H4 (cell line): ENCODE measurements at regions not wholly inside any gene's neighbourhood (a gene's known extent, or its start where the extent isn't known, plus 50 kb on each side); places are given as distances from the start of the nearest gene placed in this dataset.

Source experiments
- DNase-seq: peaks from one replicate; pipeline ENCODE4 v3.0.0-alpha.2; 2015; ENCODE audit warnings: low spot score

DNA sequence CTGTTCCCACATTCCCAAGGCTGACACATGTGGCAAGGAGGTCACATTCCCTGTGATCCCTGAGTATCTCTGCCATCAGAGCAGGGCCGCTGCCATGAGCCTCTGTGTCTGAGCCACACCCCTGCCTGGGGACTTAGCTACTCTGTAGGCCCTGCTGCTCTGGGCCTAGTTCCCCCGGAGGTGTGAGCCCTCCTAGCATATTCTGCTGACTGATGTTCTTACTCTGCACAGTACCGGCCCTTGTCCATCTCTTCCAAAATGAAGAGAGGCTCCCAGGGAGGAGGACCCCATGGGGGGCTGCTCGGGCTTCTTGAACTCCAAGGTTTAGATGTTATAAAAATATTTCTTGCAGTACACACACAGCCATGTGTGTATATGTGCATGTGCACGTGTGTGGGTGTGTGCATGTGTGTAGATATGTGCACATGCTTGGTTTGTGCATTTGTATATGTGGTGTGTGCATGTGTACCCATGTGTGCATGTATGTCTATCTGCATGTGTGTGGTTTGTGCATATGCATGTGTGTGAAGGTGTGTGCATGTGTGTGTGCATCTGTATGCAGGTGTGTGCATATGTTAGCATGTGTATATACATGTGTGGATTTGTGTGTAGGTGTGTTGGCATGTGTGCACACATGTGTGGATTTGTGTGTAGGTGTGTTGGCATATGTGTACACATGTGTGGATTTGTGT, 101.2 kb downstream of the ERMARD start:
- DNase-seq, result no peak

DNA sequence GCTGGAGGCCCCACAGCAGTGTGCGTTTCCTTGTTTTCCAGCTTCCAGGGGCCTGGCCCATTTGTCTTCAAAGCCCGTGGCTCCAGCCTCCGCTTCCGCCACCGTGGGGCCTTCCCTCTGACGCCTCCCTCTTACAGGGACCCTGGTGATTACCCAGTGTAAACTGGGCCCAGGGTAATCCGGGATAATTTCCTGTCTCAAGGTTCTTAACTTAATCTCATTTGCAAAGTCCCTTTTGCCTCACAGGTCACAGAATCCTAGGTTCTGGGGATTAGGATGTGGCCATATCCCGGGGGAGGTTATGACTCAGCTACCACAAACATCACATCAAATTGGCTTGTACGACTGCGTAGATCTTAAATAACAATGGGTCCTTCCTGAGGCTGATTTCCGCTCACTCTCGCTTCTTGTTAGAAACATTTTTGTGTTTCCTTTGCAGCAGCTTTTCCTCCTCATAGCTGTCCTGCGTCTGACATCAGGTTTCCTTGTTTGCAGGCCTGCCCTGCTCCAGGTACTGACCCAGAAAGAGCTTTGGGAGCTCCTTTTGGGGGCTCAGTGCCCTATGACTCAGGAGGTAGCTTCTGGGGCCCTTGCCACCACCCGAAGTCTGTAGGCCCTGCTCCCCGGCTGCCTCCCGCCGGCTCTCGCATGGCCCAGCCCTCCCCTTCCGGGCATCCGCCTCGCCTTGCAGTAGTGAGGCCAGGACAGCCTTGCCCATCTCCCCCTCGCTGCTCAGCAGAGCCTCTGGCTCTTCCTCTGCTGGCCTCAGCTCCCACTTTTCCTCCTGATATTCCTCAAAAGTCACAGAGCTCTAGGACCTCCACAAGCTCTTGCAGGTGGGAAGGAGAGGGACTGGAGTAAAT, 100.5 kb downstream of the ERMARD start:
- peak; percentile 84 for DNase-seq

DNA sequence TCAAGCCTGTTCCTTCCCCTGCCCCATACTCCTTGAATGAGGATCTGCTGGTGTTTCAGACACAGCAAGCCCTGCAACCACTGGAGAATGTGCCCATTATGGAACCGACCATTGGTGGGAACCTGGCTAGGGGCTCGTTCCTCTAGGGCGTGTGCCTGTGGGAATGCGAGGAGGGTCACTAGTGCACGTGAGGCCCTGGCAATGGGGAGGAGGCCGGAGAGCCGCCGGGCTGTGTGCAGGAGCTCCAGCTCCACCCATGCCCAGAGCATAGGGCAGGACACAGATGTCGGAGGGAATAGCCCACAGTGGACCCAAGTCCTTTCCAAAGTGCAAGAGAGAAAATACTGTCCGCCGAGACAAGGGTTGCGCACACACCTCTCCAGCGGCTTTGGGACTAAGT, 99.3 kb downstream of the ERMARD start:
- no peak for DNase-seq

DNA sequence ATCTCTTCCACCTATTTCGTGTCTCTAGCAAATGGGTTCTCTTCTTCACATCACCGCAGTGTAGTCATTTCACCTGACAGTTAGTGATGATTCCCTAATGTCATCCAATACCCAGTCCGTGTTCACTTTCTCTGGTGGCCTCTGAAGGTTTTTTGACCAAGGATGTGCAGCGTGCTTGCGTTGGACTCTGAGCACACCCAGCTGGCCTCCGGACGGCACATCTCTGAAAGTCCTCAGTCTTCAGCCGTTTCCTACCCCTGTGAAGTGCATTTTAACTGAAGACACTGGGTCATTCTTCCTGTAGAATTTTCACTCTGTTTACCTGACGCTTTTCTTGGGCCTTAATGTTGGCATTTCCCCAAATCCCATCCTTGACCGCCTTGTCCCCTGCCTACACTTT, 98.7 kb downstream of the ERMARD start:
- DNase-seq, result no peak

DNA sequence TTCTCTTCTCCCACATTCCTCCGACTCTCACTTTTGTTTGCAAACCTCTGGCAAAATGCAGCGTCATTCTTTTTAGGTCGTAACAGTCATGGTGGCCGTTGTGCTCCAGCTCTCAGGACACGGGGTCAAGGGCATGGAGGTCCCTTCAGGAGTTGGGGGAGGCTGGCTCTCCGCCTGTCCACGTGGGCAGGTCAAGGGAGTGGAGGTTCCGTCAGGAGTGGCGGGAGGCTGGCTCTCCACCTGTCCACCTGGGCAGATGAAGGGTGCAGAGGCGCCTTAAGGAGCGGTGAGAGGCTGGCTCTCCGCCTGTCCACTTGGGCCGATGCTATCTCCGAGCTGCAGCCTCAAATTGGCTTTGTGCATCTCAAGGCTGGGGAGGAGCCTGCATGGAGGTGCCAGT, 98.0 kb downstream of the ERMARD start:
- DNase-seq, result no peak

DNA sequence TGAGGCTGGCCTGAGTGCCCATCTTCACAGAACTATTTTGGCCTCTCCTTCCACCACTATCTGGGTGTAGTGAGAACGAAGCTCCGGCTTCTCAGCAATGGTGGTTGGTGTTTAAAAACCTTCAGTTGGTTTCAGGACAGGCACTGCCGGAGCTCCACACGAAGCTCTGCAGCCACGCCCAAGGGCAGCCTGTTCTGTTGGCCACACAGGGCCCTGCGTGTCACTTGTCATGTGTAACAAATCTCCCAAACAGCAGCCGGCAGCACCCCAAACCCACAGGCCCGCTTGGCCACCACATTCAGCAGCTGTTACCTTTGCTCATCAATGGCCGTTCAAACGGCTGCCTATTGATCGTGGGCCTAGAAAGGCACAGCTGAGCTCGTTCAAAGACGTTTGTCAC, 97.5 kb downstream of the ERMARD start:
- DNase-seq, result no peak

DNA sequence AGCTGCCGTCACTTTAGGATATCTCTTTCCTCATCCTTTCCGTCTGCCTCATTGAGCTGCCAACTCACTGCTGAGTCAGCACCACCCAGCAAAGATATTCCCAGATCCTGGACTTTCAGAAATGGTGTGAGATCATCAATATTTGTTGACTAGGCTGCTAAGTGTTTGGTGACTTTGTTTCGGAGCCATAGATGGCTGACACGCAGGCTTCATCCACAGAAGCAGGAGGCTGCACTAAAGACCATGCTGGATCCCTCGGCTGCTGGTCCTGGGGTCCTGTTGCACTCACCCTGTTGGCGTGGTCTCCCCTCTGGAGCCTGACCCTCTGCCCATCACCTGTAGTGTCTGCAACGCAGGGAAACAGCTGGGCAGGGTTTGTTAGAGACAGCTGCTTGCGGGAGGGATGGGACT, 96.5 kb downstream of the ERMARD start:
- no peak for DNase-seq

DNA sequence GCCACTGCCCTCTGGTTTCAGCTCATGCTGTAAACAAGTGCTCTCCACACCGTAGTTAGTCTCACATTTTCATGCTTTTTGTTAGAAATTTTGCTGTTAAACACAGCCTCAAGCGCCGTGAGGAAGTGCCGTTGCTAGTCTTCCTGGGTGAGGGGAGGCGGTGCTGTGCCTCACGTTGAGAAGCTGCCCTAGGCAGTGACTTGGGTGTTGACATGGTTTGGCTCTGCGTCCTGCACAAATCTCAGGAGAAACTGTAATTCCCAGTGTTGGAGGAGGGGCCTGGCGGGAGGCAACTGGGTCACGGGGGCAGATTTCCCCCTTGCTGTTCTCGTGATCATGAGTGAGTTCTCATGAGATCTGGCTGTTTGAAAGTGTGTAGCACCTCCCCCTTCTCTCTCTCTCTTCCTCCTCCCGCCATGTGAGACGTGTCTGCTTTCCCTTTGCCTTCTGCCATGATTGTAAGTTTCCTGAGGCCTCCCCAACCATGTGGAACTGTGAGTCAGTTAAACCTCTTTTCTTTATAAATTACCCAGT, 95.8 kb downstream of the ERMARD start:
- no peak for DNase-seq

DNA sequence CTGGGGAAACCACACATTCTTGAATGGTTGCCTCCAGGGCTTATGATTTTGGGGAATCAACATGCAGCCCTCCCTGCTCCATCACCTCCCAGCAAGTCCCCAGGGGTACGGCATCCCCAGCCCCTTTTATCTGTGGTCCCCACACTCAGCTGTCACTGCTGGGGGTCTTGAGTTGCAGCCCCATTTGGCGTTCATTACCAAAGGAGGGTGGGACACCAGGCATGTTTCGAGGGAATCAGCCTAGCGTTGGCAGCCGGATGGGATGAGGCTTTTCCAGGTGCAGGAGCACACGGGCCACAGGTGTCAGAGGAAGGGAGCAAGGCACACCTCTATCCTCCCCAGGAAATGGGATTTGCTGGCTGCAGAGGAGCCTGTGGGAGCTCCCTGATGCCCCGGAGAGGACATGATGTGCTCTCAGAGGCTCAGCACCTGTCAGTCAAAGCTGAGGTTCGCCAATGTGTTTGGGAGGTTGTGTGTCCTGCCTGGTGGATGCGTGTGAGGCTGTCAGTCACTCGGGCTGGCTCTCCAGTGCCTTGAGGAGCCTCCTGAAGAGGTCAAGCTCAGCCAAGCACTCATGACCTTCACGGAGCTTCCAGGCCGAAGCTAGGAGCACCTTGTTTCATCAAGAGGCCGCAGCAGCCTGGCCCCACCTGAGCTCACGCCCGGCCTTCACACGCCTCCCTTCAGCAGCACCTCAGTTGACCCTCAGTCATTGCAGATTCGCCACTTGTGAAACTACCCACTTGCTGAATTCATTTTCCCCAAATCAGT, 95.0 kb downstream of the ERMARD start:
- DNase-seq, result no peak

DNA sequence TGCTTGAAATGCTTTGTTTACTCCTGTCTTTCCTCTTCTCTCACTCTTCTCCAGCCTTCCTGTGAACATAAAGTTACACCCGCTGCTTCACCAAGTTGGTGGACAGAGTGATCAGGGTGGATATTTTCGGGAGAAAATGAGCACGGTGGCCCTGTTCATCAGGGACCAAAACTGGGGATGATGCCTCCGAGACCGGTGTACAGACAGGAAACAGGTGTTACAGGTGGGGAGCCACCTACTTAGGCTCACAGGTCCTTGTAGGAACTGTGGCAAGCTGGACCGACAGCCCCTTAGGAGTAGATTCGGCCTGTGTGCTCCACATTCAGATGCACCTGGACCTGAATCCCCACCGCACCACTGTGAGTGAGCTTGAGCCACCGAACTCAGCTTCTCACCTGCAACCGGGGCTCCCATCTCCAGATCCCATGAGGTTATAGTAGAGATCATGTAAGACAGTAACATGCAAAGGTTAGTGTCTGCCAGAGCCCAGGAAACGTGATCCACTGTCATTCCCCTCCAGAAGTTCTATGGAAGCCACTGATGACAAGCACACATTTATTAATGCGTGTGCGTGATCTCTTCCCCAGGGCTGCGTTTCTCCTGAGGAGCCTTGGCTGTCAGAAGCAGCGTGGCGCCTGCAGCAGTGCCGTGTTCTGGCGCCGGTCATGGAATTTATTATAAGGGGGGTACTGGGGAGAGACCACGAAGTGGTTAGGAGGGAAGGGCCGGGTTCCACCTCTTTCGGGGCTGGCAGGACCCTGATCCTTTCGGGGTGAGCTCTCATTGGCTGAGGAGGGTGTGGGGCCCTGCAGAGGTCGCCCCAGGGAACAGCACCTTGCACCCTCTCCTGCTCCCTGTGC, 94.2 kb downstream of the ERMARD start:
- DNase-seq, result no peak

DNA sequence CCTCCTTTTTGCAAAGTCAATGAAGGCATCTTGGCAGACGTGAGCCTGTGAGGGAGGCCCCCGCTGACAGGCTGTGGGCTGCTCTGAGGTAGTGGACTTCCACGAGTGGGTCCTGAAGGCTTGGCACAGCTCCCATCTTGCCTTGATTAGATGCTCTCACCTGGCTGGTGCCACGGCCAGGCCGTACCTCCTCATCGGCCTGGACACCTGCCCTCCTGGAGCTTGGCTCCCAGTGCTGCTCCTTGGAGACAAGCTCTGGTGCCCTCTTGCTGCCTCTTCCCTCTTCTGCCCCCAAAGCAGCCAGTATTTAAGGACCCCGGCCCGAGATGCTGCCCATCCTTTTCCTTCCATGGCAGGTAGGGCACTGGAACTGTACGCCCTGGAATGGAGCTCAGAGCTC, 93.5 kb downstream of the ERMARD start:
- no peak for DNase-seq

DNA sequence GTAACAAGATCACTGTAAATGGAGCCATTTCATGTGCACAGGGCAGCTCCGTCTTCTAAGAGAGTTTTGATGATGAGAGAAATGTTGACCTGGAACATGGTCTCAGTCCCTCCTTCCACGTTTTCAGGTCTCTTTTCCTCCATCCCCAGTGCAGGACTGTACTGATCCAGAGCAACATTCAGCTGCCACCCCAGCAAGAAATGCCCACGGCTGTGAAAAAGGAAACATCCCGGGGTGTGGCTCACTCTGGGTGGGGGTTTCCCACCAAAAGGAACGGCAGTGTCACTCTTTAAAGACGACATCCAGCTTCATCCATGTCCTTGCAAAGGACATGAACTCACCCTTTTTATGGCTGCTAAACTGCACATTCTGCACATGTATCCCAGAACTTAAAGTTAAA, 92.6 kb downstream of the ERMARD start:
- no peak for DNase-seq

DNA sequence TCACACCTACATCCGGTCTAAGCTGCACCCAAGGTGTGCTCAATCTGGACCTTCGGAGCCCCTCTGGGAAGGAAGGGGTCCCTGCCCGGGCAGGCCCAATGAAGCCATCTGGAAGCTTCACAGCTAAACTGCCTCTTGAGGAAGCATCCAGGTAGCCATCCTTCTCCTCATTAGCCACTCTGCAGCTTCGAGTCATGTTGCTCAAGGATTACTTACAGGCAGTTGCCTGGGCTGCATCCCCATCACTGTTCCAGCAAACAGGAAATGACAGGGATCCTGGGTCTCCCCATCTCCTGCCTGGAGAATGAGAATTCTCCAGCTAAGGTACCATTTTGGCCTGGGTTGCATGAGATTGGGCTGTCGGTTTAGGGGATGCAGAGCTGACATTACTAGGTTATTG, 91.7 kb downstream of the ERMARD start:
- no peak for DNase-seq

DNA sequence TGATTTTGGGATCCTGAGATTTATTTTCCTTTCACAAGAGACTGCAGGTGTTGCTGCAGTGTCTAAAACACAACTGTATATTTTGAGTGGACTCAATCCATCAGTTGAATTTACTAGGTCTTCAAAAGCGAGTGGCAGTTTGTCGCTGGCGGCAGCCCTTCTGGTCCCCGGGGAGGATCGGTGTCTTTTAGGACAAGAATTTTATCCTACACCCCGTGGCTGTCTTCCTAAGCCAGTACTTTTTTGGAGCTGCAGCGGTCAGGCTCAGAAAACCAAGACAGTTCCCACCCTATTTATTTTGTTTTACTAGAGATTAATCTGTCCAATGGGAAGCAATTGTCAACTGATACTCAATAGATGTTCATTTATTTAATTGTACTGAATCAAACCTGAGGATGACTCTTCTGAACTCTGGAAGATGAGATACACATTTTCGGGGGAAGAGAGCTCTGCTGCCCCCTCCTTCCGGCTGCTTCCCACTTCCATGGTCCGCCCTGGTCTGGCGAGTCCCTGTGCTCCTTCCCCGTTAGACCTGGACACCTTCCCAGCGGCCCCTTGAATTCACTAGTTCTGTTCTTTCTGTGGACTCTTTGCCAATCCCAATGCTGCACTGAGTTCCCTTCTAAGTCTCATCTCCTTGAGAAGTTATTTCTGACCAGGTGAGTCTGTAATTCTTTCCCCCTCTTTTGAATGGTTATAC, 90.6 kb downstream of the ERMARD start:
- no peak for DNase-seq

DNA sequence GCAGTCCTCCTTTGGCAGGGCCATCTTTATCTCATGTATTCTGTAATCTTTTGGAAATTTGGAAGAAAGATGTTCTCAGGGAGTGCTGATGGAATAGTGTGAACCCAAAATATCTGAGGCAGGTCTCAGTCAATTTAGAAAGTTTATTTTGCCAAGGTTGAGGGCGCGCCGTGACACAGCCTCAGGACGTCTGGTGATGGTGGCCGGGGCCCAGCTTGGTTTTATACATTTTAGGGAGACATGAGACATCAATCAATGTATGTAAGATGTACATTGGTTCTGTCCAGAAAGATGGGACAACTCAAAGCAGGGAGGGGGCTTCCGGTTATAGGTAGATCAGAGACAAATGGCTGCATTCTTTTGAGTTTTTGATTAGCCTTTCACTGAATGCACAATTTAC, 89.8 kb downstream of the ERMARD start:
- no peak for DNase-seq

DNA sequence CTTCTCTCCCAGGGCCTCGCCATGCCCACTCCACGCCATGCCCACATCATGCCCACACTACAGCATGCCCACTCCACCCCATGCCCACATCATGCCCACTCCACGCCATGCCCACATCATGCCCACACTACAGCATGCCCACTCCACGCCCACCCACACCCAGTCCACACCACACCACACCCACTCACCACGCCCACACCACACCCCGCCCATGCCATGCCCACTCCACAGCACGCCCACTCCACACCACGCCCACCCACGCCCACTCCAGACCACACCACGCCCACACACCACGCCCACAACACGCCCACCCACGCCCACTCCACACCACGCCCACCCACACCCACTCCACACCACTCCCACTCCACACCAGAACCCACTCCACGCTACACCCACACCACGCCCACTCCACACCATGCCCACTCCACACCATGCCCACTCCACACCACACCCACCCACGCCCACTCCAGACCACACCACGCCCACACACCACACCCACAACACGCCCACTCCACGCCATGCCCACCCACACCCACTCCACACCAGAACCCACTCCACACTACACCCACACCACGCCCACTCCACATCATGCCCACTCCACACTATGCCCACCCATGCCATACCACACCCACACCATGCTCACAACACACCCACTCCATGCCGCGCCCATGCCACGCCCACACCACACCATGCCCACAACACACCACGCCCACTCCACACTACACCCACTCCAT, 88.6 kb downstream of the ERMARD start:
- DNase-seq, result no peak

DNA sequence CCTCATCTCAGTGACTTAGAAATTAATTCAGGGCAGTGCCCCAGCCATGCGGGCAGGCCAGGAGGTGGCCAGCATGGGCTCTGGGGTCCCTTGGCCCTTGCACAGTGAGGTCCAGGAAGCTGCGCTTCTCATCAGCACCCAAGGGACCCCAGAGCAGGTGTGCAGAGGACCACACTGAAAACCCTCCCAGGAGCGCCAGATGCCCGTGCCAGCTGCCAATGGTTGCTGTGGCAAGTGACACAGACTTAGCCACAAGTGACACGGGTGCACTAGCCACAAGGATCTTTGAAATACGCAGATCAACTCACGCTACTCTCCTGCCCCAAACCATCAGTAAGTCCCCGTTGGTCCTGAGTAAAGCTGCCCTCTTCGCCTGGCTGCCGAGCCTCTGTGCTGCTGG, 88.1 kb downstream of the ERMARD start:
- no peak for DNase-seq

DNA sequence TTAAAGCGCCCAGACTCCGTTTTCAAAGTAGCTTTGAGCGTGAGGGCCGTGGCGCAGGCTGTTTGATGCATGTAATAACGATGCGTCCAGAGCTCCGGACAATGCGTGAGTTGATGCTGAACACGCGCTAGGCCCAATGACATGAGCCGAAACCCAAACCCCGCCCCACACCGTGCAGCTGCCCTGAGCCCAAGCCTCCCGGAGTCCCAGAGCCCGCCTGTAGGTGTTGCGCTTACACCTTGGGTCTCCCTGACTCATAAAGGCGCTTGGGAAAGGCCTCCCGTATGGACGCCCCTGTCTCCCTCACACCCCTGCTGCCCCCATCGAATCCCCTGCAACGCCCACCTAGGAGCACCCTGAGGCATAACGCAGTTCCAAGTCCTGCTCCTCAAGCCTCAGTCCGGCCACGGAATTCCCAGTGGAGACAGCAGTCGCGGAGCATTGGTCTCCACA, 87.6 kb downstream of the ERMARD start:
- no peak for DNase-seq

DNA sequence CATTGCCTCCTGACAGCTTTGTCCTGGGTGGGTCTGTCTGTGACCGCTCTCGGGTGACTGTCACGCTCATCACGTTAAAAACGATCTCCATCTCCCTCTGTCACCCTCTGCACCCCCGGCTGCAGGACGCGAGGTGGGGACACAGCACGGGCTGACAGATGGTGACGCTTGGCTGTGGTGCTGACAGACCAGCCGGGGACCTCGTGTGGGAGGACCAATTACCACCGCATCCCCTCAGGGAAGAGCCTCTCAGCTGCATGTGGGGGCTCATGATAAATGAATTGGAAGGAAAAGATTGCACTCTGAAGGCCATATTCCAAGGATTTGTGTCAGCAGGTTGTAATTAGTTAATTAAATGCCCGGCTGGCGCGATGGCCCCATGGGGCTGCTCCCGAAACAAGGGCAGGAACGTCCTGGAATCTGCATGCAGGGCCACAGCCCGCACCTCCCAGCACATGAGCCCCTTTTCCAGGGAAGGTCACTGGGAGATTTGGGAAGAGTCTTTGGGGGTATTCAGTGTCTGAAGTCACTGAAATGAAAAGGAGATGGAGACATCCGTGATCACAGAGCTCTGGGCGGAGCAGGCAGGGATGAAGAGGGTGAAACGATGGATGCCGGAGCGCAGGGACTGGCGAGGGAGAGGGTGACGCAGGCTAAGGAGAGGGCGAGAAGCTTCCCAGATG, 87.1 kb downstream of the ERMARD start:
- no peak for DNase-seq
